Subcutaneous abdominal adipose tissue (tissue), 5 donors: ENCODE measurements at regions not wholly inside any gene's neighbourhood (a gene's known extent, or its start where the extent isn't known, plus 50 kb on each side); places are given as distances from the start of the nearest gene placed in this dataset.

Experiments
- H3K27ac ChIP-seq: one replicate; pipeline ENCODE4 v1.7.0; 2013; ENCODE audit warnings: low read depth, mild to moderate bottlenecking, inconsistent platforms, low read length, moderate library complexity
- H3K27me3 ChIP-seq, 5 donors: one replicate each; pipeline ENCODE4 v1.7.0; 2013; ENCODE audit warnings: low read length in 5 of 5, inconsistent platforms in 1 of 5; ENCODE audit not compliant: control insufficient read depth in 5 of 5, insufficient read depth in 4 of 5
- H3K36me3 ChIP-seq, 5 donors: one replicate each; pipeline ENCODE4 v1.7.0; 2013; ENCODE audit warnings: low read length in 5 of 5; ENCODE audit not compliant: control insufficient read depth in 5 of 5, insufficient read depth in 5 of 5
- H3K4me1 ChIP-seq, 5 donors: one replicate each; pipeline ENCODE4 v1.7.0; 2013; ENCODE audit warnings: low read length in 5 of 5, mild to moderate bottlenecking in 3 of 5, moderate library complexity in 1 of 5; ENCODE audit not compliant: control insufficient read depth in 5 of 5, insufficient read depth in 5 of 5
- H3K4me3 ChIP-seq, 5 donors: one replicate each; pipeline ENCODE4 v1.7.0; 2013; ENCODE audit warnings: low read length in 5 of 5, low read depth in 1 of 5
- H3K9ac ChIP-seq, 5 donors: one replicate each; pipeline ENCODE4 v1.7.0; 2013; ENCODE audit warnings: low read length in 5 of 5, mild to moderate bottlenecking in 4 of 5, moderate library complexity in 3 of 5
- H3K9me3 ChIP-seq, 5 donors: one replicate each; pipeline ENCODE4 v1.7.0; 2013; ENCODE audit warnings: low read length in 5 of 5; ENCODE audit not compliant: control insufficient read depth in 5 of 5
- donor health status: healthy.
- donor health status: healthy.
- donor health status: healthy.
- donor health status: healthy.
- donor health status: healthy.

DNA sequence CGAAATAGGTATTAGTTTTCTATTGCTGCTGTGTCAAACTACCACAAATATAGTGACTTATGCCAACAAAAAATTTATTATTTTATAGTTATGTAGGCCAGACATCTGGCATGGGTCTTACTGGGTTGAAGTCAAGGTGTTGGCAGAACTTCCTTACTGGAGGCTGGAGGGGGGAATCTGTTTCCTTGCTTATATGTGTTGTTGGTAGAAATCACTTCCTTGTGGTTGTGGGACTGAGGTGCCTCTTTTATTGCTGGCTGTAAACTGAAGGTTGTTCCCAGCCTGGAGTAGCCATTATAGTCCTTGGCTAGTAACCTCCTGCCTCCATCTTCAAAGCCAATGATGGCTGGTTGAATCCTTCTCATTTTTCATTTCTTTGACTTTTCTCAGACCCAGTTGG is 439.8 kb upstream of the EEF2KMT start:
- Histone ChIP-seq H3K27me3 (peaks cover 0 to 2% (median 0%) of the 10 kb centered on the region in 5 donors), H3K4me3 (peak overlapping the region in 1 of 5 donors; percentile 15), H3K4me1 (no peaks in the 10 kb centered on the region), H3K27ac (no peak overlapping the region), H3K9me3 (peaks cover 0 to 36% (median 26%) of the 10 kb centered on the region in 5 donors), H3K9ac (no peak overlapping the region), H3K36me3 (no peaks in the 10 kb centered on the region)

DNA sequence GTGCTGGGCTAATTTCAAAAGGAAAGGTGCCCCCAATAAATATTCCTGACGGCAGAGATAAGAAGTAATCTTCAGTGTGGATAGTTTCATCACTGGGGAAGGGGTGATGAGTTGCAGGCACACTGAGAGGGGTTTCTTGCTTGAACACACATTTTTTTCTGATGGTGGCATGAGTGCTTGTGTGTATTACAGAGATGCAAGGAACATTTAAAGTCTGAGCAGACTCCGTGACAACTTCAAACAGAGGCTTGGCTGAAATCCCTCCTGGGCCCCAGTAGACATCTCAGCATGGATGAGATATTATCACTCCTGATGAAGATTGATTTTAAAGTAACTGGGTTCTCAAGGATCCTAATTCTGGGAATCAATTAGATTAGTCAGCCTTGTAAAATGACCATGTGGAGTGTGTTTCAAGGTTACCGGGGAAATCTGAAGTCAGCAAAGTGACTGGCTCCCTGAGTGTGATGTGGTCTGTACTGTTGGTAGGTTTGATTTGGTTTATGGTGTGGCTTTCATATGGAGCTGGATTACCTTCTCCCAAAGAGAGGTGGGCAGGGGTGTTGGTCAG is 435.8 kb upstream of the EEF2KMT start:
- Histone ChIP-seq H3K4me3 (no peak overlapping the region), H3K9me3 (peaks cover 0 to 36% (median 26%) of the 10 kb centered on the region in 5 donors), H3K36me3 (no peaks in the 10 kb centered on the region), H3K9ac (no peak overlapping the region), H3K4me1 (no peaks in the 10 kb centered on the region), H3K27me3 (peaks cover 0 to 3% (median 0%) of the 10 kb centered on the region in 5 donors), H3K27ac (no peak overlapping the region)

DNA sequence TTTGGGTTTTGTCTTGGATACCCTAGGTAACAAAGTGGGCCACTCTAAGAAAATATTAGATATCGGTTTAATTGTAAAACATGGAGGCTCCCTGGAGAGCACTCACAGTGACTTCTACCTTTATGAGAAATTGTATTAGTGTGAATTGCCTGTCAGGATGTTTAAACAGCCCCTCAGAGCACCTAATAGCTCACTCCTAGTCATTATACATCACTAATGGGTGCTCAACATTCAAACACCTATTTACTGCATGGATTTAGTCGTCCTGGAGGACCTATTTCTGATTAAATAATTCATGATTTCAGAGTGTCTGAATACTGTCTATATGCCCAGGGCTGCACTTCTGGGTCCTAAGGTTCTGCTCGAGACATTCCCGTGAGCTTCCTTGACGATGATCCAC is 430.2 kb upstream of the EEF2KMT start:
- Histone ChIP-seq H3K9me3 (peaks cover 0 to 3% (median 0%) of the 10 kb centered on the region in 5 donors), H3K4me3 (no peak overlapping the region), H3K27me3 (peaks cover 0 to 11% (median 3%) of the 10 kb centered on the region in 5 donors), H3K27ac (no peak overlapping the region), H3K4me1 (no peaks in the 10 kb centered on the region), H3K9ac (no peak overlapping the region), H3K36me3 (no peaks in the 10 kb centered on the region)

DNA sequence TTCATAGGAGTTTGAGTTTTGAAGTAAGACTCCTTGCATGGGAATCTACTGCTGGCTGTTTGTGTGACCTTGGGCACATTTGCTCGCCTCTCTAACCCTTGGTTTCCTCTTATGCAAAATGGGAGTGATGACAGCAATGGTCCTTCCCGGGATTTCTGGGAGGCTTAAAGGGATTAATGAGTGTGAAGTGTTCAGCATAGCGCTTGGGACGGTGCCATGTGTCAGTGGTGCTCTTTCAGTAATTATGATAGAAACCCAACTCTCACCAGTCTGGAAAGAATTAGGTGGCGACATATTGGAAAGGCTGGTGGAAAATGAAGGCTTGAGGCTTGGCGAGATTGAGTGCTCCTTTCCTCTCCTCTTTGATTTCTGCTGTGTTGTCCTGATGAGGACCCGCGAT is 429.2 kb upstream of the EEF2KMT start:
- Histone ChIP-seq H3K4me3 (no peak overlapping the region), H3K36me3 (no peaks in the 10 kb centered on the region), H3K4me1 (no peaks in the 10 kb centered on the region), H3K9me3 (peaks cover 0 to 3% (median 0%) of the 10 kb centered on the region in 5 donors), H3K27me3 (peaks cover 0 to 11% (median 6%) of the 10 kb centered on the region in 5 donors), H3K27ac (no peak overlapping the region), H3K9ac (no peak overlapping the region)

DNA sequence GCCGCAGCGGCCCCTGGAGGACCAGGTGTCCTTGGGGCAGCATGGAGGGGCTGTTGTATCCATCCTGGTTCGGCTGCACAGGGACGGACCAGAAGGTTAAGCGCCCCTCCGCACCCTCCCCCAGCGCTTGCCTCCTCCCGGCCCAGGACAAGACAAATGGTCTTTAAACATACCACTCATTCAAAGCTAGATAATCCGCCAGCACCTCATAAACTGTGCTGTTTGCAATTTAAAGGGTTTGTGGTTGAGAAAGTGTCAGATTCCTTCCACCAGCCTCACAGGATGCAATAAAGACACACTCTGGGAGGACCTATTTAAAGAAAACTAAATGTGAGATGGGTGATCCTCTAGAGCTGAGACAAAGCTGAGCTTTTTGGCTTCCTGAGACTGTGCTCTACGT is 426.2 kb upstream of the EEF2KMT start:
- peaks cover 0 to 3% (median 0%) of the 10 kb centered on the region in 5 donors for H3K9me3 ChIP-seq
- H3K27me3 ChIP-seq, result peaks cover 0 to 10% (median 7%) of the 10 kb centered on the region in 5 donors
- H3K4me1 ChIP-seq, result no peaks in the 10 kb centered on the region
- no peak overlapping the region for H3K9ac ChIP-seq
- no peaks in the 10 kb centered on the region for H3K36me3 ChIP-seq
- no peak overlapping the region for H3K4me3 ChIP-seq
- no peak overlapping the region for H3K27ac ChIP-seq

DNA sequence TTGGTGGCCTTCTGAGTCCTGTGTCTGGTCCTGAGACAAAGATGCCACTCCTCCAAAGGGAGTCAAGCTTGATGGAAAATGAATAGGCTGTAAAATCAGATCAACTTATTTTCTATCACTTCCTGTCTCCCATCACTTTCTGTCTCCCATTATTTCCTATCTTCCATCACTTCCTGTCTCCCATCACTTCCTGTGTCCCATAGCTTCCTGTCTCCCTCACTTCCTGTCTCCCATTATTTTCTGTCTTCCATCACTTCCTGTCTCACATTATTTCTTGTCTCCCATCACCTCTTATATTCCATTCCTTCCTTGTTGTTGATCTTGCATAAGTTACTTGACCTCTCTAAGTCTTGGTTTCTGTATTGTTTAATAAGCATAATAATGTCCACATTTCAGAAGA is 418.5 kb upstream of the EEF2KMT start:
- H3K9me3 ChIP-seq, result peaks cover 0 to 5% (median 2%) of the 10 kb centered on the region in 5 donors
- H3K36me3 ChIP-seq, result no peaks in the 10 kb centered on the region
- H3K4me1 ChIP-seq, result no peaks in the 10 kb centered on the region
- H3K27me3 ChIP-seq, result no peaks in the 10 kb centered on the region
- no peak overlapping the region for H3K4me3 ChIP-seq
- H3K27ac ChIP-seq, result no peak overlapping the region
- no peak overlapping the region for H3K9ac ChIP-seq

DNA sequence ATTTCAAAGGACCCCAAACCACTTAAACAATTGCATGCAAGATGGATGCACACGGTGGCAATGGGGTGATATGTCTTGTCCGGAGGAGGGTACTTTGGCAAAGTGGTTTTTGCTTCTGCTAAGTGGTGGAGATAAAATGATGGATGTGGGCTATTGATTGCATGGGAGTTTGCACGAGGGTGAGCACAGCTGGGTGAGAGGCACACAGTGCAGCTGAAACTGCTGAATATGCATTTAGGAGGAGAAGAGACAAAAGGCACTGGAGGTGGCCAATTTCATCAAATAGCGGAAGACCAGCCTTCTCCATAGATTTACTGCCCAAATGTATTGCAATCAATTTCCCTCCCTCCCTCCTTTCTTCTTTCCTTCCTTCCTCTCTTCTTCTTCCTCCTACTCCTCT is 414.4 kb upstream of the EEF2KMT start:
- Histone ChIP-seq H3K27me3 (peaks cover 0 to 12% (median 5%) of the 10 kb centered on the region in 5 donors), H3K9me3 (peaks cover 0 to 5% (median 2%) of the 10 kb centered on the region in 5 donors), H3K4me1 (no peaks in the 10 kb centered on the region), H3K4me3 (no peak overlapping the region), H3K27ac (no peak overlapping the region), H3K36me3 (no peaks in the 10 kb centered on the region), H3K9ac (no peak overlapping the region)

DNA sequence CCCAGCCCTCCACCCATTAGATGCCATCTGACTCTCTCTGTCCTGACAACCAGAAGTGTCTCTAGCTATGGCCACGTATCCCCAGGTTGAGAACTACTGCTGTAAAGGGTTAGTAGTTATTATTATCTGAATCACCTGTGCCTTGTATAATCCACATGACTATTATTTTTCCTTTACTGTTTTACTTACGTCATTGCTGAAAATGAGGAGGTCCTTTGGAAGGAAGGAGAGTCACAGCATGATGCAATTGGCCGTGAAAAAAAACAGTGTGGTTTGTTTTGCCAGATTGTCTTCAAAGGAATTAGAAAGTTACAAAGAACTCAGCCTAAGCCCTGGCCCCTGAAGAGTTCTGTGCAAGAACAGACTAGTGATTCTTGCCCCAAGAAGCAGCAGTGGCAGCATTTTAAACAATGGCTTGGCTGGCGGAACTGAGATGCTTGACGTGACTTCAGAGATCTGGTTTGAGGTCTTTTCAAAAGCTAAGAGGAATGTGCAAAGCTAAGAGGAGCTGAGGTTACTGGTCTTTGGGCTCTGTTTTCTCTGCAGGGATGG is 413.3 kb upstream of the EEF2KMT start:
- H3K36me3 ChIP-seq, result no peaks in the 10 kb centered on the region
- no peaks in the 10 kb centered on the region for H3K4me1 ChIP-seq

DNA sequence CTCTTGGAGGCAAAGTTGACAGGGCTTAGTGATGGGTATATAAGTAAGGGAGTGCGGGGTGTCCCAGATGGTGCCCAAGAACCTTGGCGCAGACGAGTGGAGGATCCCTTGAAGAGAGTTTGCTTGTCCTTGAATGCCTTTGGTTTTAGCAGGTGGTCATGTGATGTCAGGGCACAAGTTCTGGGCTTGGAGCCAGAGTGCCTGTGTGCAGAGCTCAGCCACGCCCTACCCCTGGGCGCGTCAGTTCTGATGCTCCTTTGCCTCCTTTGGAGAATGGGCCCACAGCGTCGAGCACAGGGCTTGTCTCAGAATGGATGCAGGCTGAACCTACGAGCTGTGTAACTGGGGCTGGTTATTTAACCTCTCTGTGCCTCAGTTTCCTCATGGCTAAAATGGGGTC is 412.2 kb upstream of the EEF2KMT start:
- Histone ChIP-seq H3K4me3 (no peak overlapping the region), H3K36me3 (no peaks in the 10 kb centered on the region), H3K9ac (no peak overlapping the region), H3K4me1 (no peaks in the 10 kb centered on the region), H3K27me3 (peaks cover 0 to 17% (median 9%) of the 10 kb centered on the region in 5 donors), H3K27ac (no peak overlapping the region), H3K9me3 (no peaks in the 10 kb centered on the region)

More for the DNA sequence above, 413.3 kb upstream of the EEF2KMT start:
- peaks cover 0 to 16% (median 8%) of the 10 kb centered on the region in 5 donors for H3K27me3 ChIP-seq
- no peak overlapping the region for H3K4me3 ChIP-seq
- H3K9me3 ChIP-seq, result peaks cover 0 to 3% (median 0%) of the 10 kb centered on the region in 5 donors
- no peak overlapping the region for H3K27ac ChIP-seq
- no peak overlapping the region for H3K9ac ChIP-seq

DNA sequence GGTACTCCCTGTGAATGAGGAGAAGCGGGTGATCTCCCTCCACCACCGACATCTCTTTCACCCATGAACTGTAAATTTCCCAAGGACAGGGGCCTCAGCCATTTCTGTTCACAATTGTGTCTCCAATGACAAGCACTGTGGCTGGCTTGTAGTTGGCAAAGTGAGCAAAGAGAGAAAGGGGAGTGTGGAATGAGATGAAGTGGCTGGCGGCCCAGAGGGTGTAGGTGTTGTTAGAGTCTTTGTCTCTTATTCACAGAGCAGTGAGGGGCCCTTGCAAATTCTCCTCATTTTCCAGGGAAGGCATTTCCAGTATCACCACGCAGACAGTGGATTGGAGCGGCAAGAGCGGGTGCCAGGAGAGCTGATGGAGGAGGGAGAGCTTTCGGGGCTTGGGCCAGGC is 411.7 kb upstream of the EEF2KMT start:
- Histone ChIP-seq H3K4me1 (no peaks in the 10 kb centered on the region), H3K9me3 (no peaks in the 10 kb centered on the region), H3K9ac (no peak overlapping the region), H3K4me3 (no peak overlapping the region), H3K27me3 (peaks cover 0 to 20% (median 9%) of the 10 kb centered on the region in 5 donors), H3K27ac (no peak overlapping the region), H3K36me3 (no peaks in the 10 kb centered on the region)
